ENCODE measurements at regions not wholly inside any gene's neighbourhood (a gene's known extent, or its start where the extent isn't known, plus 50 kb on each side); places are given as distances from the start of the nearest gene placed in this dataset.

- TF ChIP-seq CTCF (IDR thresholded peaks at IDR 0.05): no peak
- TF ChIP-seq EP300 (IDR thresholded peaks at IDR 0.05): no peak
Observed at GRCh38 chr3:514192-514591, 317.6 kb downstream of the CHL1 start.

All from sigmoid colon (tissue), 4 donors.